Breast epithelium (tissue), 4 donors: ENCODE measurements at regions not wholly inside any gene's neighbourhood (a gene's known extent, or its start where the extent isn't known, plus 50 kb on each side); places are given as distances from the start of the nearest gene placed in this dataset.

Experiments used
- DNase-seq, 2 donors: peaks; one replicate each; pipeline ENCODE4 v3.0.0-alpha.2; 2019; ENCODE audit warnings: low spot score in 2 of 2
- H3K27ac ChIP-seq, 2 donors: fragments of 200-600 bp; sonication (generic) in 1 of 2; one replicate each; pipeline ENCODE4 v1.5.1; 2016 to 2019; ENCODE audit warnings: mild to moderate bottlenecking in 1 of 2
- H3K27me3 ChIP-seq, 2 donors: fragments of 200-600 bp; sonication (generic) in 1 of 2; one replicate each; pipeline versions ENCODE4 v1.5.1 to v1.6.0; 2017 to 2019; ENCODE audit warnings: control low read depth in 1 of 2, mild to moderate bottlenecking in 1 of 2
- H3K36me3 ChIP-seq: fragments of 200-600 bp; one replicate; pipeline ENCODE4 v1.5.1; 2019
- H3K4me1 ChIP-seq, 2 donors: fragments of 200-600 bp; sonication (generic); one replicate each; pipeline ENCODE4 v1.5.1; 2016 to 2019; ENCODE audit warnings: control low read depth in 1 of 2
- H3K4me3 ChIP-seq, 3 donors: fragments of 200-600 bp; sonication (generic); 1 replicate in 2 of 3; 2 replicates in 1 of 3; pipeline ENCODE4 v1.5.1; 2016 to 2019; ENCODE audit warnings: mild to moderate bottlenecking in 3 of 3, moderate library complexity in 2 of 3
- H3K9me3 ChIP-seq, 2 donors: fragments of 200-600 bp; sonication (generic) in 1 of 2; one replicate each; pipeline ENCODE4 v1.5.1; 2016 to 2019; ENCODE audit warnings: control low read depth in 1 of 2
- CTCF ChIP-seq, 3 donors: fragments of 450-650 bp; IDR thresholded peaks; one replicate each; pipeline ENCODE4 v1.5.1; 2016 to 2017; ENCODE audit warnings: antibody characterized with exemption in 3 of 3, mild to moderate bottlenecking in 3 of 3, moderate library complexity in 3 of 3
- POLR2A ChIP-seq: fragments of 450-650 bp; IDR thresholded peaks from one replicate; pipeline ENCODE4 v1.6.1; 2016; ENCODE audit warnings: antibody characterized with exemption, mild to moderate bottlenecking, moderate library complexity
- POLR2AphosphoS5 ChIP-seq, 3 donors: sonication (generic); formaldehyde crosslinking; IDR thresholded peaks; one replicate each; pipeline ENCODE4 v1.6.1; 2017; ENCODE audit warnings: antibody characterized with exemption in 3 of 3
- intact Hi-C: fragments of 100-400 bp; cut with DNase I; formaldehyde crosslinking; loops from one replicate; pipeline ENCODE4 v1.15.1; 2023; ENCODE audit warnings: low total_unique reads

- intact Hi-C loops: no loop called here
- Histone ChIP-seq H3K27ac (no peak overlapping the region), H3K9me3 (no peaks in the 10 kb centered on the region), H3K27me3 (no peaks in the 10 kb centered on the region), H3K4me1 (no peaks in the 10 kb centered on the region), H3K4me3 (no peak overlapping the region), H3K36me3 (no peaks in the 10 kb centered on the region)
- TF ChIP-seq POLR2AphosphoS5 (IDR thresholded peaks at IDR 0.05) (no peak), CTCF (IDR thresholded peaks at IDR 0.05) (no peak), POLR2A (no peak)
- DNase-seq: no peak
Observed at GRCh38 chr3:66825375-66825774, 172.7 kb upstream of the KBTBD8 start.

GRCh38 chr3:66827726-66828125, 170.4 kb upstream of the KBTBD8 start:
- Histone ChIP-seq H3K9me3 (no peaks in the 10 kb centered on the region), H3K27me3 (no peaks in the 10 kb centered on the region), H3K27ac (no peak overlapping the region), H3K4me1 (no peaks in the 10 kb centered on the region), H3K4me3 (no peak overlapping the region), H3K36me3 (no peaks in the 10 kb centered on the region)
- intact Hi-C loops: no loop called here
- TF ChIP-seq CTCF (IDR thresholded peaks at IDR 0.05) (no peak), POLR2AphosphoS5 (IDR thresholded peaks at IDR 0.05) (no peak), POLR2A (no peak)
- no peak for DNase-seq

GRCh38 chr3:66828303-66828702, 169.8 kb upstream of the KBTBD8 start:
- no peak for TF ChIP-seq POLR2A
- no peak for TF ChIP-seq POLR2AphosphoS5 (IDR thresholded peaks at IDR 0.05)
- no peak for TF ChIP-seq CTCF (IDR thresholded peaks at IDR 0.05)
- no peak for DNase-seq
- Histone ChIP-seq H3K27ac (no peak overlapping the region), H3K4me1 (no peaks in the 10 kb centered on the region), H3K9me3 (no peaks in the 10 kb centered on the region), H3K36me3 (no peaks in the 10 kb centered on the region), H3K27me3 (no peaks in the 10 kb centered on the region), H3K4me3 (no peak overlapping the region)
- intact Hi-C loops: no loop called here

GRCh38 chr3:66830301-66830700, 167.8 kb upstream of the KBTBD8 start:
- Histone ChIP-seq H3K36me3 (no peaks in the 10 kb centered on the region), H3K27me3 (no peaks in the 10 kb centered on the region), H3K4me3 (no peak overlapping the region), H3K27ac (no peak overlapping the region), H3K4me1 (no peaks in the 10 kb centered on the region), H3K9me3 (no peaks in the 10 kb centered on the region)
- TF ChIP-seq CTCF (IDR thresholded peaks at IDR 0.05): no peak
- no peak for TF ChIP-seq POLR2AphosphoS5 (IDR thresholded peaks at IDR 0.05)
- no peak for TF ChIP-seq POLR2A
- DNase-seq: no peak
- intact Hi-C loops: no loop called here

- Histone ChIP-seq H3K27ac (no peak overlapping the region), H3K9me3 (no peaks in the 10 kb centered on the region), H3K4me3 (no peak overlapping the region), H3K4me1 (no peaks in the 10 kb centered on the region), H3K27me3 (no peaks in the 10 kb centered on the region), H3K36me3 (no peaks in the 10 kb centered on the region)
- intact Hi-C loops: no loop called here
- TF ChIP-seq CTCF (IDR thresholded peaks at IDR 0.05) (no peak), POLR2AphosphoS5 (IDR thresholded peaks at IDR 0.05) (no peak), POLR2A (no peak)
- DNase-seq: no peak
Observed at GRCh38 chr3:66831931-66832330, 166.2 kb upstream of the KBTBD8 start.
